SIG-M5 treated with dmso at 0.1 percent for 504 hours (cell line): ENCODE measurements at regions not wholly inside any gene's neighbourhood (a gene's known extent, or its start where the extent isn't known, plus 50 kb on each side); places are given as distances from the start of the nearest gene placed in this dataset.
"Not testable (repeated sequence)": the region's sequence is repeated elsewhere in the genome, so short reads cannot be mapped to it uniquely, and the experiment has no call there.

Source experiments
- DNase-seq: peaks from one replicate; lab custom pipeline; 2025; ENCODE audit not compliant: unreplicated experiment; lab: John Stamatoyannopoulos, UW

DNA sequence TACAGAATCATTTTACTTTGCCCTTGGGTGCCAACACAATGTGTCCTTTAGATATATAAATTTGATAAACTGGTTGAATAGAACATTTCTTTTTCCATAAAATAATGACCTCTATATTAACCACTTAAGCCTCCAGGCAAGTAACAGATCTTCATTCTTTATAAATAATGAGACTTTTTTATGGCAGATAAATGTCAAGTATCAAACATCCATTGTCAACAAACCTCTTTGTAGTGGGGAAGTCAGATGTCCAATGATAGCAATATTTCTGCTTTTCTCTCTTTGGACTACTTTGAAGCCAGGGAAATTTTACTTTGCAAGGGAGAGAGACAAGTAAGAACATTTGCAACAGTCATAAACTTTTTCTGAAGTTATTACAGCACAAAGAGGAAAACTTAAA, 841.2 kb downstream of the CDH8 start:
- DNase-seq: no peak

DNA sequence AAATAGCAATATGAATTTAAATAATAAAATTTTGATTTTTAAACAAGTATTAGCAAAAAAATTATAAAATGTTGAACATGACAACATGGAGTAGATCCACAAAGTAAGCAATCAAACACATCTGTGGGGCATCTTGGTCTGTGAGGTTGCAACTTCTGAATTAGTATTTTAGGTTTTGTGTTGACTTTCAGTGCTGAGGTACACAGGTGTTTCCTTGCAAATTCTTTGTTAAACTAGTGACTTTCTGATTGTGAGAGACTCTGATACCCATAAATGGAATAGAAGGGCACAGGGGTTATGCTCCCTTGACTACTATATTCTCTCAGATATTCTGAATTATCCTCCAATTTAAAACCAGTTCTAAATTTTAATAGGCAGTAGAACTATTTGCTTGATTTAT, 841.7 kb downstream of the CDH8 start:
- no peak for DNase-seq

DNA sequence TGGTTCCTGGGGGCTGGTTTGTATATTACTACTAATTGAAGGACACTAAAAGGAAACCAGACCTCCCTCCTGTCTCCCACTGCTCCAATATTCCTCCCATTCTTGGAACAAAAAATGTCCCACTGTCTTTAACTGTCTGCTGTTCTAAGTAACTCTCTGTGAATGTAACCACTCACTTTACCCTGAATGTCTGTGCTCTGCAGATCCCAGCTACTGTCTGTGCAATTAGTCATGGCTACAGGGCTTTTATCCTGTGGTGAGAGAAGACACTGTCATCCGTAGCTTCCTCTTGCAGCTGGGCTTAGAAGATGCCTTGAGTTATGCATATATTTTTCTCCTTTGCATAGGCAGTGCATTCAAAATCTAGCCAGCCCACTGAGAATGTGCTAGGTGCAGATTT, 853.8 kb downstream of the CDH8 start:
- no peak for DNase-seq

DNA sequence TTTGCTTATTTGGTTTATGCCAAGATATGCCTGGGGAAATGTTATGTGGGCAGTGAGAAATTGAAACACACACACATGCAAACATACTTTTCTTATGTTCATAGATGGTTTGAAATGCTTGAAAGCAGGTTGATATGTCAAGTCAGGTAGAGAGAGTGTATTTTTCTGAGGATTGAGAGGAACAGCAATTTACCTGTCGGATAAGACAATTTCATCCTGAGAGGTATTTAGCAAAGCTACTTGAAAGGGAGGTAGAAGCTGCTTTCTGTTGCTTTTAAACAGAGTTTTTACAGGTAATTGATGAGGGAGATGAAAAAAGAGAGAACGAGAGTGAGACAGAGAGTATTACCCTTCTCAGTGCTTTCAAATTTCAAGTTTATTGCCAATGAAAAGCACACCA, 854.3 kb downstream of the CDH8 start:
- DNase-seq: no peak

DNA sequence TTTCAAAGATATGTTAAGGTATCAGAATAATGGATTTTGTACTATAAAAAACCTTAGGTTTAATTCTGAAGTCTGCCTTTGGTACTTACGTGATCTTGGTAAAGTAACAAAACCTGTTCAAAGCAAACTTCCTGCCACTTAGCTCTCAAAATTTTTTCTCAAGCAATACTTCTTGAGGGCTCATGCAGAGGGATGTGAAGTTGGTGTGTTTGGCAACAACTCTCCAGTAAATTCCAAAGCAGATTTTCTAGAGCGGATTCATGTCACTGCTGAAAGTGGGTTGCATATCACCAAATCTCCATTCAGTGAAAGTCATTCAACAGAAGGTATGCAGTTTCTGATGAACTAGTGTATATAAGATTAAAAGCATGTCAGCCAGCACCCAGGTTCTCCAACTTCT, 856.7 kb downstream of the CDH8 start:
- no peak for DNase-seq

DNA sequence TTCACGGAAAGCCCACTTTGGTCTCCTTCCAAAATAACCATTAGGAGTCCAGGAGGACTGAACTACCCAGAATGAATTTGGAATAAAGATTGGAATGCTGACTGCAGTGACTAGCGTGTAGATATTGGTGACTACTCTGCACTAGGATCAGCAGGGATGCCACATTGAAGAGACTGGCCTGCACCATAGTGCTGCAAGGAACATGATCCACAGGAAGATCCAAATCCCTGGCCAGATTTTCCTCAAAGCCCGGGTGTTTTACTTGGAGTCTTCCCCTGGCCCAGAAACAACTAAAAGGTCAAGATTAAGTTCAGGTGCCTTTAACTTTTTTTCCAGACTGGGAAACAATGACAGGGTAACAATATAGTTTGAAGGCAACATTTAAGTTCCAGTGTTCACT, 870.4 kb downstream of the CDH8 start:
- DNase-seq: no peak

DNA sequence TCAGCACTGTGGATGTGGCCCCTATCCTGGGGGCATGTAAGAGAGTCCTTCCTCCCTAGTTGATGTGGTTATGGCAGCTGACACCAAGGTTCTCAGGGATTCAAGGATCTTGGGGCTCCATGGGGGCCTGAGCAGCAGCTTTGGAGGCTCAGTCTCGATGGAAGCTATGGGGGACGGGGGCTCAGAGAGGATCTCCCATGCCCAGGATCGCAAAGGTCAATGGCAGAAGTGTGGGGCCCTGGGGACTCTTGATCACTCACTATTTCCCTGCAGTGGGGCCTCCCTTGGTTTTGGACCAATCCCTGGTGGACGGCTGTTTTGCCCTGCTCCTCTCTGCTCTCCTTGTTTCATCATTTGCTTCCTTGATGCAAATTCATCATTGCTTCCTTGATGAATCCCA, 885.9 kb downstream of the CDH8 start:
- DNase-seq: no peak

DNA sequence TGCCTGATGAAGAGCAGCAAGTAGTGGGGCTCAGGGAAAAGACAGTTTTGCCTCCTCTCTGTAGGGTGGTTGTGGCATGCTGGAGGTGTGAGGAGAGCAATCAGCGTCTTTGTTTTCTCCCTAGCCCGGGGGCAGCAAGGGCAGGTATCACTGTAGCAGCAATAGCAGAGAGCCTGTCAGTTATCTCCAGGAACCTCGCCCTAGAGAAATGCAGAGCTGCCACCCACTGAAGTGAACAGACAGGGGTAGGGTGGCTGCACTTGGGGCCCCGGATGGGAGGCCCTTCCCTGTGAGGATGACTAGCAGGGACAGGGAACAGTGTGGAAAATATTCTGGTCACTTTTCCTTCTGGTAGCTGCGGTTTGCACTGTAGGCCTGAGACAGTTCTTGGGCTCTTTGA, 886.5 kb downstream of the CDH8 start:
- no peak for DNase-seq

DNA sequence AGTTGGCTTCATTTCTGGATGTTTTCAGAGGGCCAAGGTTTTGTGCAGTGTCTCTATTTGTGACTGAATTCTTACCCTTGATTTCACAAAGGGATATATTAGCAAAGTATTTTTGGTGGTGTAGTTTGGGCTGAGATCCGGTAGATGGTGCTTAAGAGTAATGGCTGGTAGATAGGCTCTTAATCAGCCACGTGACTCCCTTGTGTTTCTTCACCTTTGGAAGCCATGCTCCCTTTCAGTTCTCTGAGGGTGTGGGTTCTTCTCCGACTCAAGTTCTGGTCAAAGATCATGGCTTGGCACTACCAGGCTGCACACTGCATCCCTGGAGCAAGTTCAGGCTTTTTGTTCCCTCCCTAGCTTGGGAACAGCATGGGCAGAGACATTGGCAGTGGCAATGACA, 887.3 kb downstream of the CDH8 start:
- peak; percentile 10 for DNase-seq

DNA sequence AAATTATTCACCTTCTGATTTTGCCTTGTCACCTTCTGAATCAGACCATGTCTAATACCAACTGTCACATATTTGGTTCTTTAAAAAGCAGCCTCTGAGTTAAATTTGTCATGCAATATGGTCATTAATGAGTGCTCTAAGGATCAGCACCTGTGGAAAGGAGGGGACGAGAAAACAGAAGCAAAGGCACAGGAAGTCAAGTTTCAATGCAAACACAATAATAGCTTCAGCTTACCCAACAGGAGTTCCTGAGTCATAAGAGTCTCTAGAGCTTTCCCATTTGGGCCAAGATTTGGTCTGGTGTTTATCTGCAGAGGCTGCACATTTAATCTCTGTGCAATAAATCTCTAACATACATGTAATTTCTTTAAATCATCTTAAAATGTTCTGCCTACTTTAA, 889.8 kb downstream of the CDH8 start:
- DNase-seq: no peak

DNA sequence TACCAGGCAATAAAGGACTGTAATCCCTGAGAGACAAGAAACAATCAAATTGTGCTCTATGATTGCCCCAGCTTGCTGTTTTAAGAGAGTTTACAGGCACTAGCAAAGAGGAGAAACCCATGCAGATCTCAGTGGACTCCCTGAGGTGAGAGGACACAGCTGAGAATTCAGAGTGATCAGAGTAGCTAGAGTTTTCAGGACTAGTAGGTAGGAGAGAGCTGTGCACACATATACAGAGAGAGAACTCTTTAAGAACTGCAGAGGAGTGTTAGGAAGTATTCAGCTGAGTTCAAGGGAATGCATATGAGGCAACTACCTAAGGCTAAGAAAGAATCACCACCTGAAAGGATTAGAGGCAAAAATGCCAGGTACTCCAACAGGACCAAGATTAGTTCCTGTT, 904.8 kb downstream of the CDH8 start:
- DNase-seq: no peak

DNA sequence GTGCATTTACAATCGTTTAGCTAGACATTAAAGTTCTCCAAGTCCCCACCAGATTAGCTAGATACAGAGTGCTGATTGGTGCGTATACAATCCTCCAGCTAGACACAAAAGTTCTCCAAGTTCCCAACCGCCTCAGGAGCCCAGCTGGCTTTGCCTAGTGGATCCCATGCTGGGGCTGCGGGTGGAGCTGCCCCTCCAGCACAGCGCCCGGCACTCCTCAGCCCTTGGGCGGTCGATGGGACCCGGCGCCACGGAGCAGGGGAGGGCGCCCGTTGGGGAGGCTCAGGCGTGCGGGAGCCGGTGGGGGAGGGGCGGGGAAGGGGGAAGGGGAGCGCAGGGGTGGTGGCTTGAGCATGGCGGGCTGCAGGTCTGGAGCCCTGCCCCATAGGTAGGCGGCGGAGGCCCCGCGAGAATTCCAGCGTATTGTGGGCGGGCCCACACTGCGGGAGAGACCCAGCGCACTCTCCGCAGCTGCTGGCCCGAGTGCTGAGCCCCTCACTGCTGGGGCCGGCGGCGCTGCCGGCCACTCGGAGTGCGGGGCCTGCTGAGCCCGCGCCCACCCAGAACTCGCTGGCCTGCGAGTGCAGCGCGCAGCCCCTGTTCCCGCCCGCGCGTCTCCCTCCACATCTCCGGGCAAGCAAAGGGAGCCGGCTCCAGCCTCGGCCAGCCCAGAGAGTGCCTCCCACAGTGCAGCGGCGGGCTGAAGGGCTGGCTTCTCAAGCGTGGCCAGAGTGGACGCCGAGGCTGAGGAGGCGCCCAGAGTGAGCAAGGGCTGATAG, 907.5 kb downstream of the CDH8 start:
- no peak for DNase-seq

DNA sequence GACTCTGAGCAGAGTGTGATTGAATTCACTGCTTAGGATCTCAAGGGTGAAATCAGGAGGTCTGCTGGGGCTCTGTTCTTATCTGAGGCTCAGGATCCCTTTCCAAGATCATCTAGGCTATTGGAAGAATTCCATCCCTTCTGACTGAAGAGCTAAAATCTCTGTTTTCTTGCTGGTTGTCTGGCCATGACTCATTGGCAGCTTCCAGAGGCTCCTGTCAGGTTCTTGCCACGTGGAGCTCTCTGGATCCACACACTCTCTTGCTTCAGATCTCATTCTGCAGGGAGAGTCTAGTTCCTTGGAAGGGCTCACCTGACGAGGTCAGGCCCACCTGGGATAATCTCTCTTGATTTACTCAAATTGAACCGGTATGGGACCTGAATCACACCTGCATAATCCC, 930.7 kb downstream of the CDH8 start:
- no peak for DNase-seq

DNA sequence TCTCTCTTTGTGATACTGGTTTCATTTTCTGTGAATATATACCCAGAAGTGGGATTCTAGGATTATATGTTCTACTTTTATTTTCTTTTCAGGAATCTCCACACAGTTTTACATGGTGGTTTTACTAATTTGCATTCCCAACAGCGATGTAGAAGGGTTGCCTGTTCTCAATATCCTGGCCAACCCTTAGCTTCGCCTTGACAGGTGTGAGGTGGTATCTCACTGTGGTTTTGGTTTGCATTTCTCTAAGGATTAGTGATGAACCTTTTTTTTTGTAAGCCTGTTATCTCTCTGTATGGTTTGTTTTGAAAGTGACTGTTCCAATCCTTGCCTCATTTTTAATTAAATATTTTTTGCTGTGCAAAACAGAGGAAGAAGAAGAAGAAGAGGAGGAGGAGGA, 937.7 kb downstream of the CDH8 start:
- no peak for DNase-seq

DNA sequence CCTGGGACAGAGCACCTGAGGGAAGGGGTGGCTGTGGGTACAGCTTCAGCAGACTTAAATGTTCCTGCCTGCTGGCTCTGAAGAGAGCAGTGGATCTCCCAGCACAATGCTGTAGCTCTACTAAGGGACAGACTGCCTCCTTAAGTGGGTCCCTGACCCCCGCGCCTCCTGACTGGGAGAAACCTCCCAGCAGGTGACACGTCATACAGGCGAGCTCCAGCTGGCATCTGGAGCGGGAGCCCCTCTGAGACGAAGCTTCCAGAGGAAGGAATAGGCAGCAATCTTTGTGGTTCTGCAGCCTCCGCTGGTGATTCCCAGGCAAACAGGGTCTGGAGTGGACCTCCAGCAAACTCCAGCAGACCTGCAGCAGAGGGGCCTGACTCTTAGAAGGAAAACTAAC, 944.9 kb downstream of the CDH8 start:
- DNase-seq: not testable (repeated sequence)

DNA sequence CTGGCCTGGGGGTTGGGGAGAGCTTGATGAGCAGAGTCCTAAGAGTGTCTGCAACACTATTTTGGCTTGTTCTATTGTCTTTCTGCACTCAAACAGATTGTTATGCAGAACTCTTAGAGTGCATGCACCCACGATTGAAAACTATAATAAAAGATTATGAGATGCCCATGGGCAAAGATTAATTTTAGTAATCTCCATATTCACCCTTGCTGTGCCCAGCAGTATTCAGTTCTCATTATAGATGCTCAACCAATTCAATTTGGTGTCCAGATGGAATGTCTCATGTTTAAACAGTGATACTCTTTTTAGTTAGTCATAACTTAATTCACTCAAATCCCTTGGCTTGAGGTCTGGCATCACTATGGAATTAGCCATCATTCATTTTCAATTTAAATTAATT, 952.5 kb downstream of the CDH8 start:
- no peak for DNase-seq

DNA sequence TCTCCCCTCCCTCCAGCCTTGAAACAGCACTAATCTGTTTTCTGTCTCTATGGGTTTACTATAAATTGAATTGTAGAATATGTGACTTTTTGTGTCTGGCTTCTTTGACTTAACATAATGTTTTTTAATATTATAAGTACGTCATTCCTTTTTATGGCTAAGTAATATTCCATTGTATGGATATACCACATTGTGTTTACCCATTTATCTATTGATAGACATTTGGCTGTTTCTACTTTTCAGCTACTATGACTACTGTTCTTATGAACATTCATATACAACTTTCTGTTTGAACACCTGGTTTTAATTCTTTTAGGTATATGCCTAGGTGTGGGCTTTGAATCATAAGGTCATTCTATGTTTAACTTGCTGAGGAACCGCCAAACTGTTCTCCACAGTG, 961.9 kb downstream of the CDH8 start:
- DNase-seq: no peak

DNA sequence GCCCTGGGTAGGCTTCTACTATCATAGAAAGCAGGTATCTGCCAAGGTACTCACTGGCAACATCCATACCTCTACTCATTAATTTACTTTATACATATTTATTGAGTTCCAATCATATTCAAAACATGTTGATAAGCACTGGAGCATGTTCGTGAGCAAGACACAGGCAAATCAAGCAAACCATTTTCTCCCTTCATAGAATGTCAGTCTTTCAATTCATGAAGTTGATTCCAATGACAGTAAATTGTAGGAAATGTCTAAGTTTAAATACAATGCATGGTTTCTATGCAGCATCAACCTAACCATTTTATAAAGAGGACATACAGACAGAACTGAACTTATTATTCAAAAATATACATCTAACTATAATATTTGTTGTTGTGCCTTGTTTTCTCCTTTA, 978.6 kb downstream of the CDH8 start:
- DNase-seq: no peak

DNA sequence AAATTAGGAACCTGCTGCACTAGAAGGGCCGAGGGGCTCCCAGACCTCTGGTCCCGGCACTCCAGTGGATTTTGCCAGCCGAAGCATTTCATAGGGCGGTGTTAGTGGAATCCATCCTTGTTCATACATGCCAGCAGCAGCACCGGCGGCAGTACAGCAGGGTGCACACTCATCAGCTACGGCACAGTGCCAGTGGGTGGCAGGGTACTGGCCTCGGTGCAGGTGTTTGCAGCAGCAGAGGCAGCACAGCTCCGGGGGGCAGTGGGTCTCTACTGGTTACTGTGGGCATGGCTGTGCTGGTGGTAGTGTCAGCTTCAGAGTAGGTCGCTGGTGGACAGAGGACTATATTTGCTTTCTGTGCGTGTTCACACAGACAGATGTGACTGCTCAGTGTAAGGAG, 985.7 kb downstream of the CDH8 start:
- no peak for DNase-seq

DNA sequence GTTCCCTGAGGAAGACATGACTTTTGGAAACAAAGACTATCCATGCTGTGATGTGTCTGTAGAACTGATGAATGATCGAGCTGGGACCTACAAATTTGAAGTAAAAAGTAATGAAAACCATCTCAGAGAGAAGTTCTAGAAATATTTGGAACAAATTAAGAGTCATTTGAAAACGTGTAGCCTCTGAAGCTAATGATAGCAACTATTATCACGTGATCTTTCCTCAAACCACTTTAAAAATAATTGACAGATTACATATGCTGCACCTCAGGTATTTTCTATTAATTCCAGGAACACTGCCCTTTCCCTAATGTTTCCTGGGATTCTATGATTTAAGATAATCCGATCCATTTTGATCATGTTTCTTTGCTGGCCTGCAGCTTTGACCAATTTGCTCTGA, 990.3 kb downstream of the CDH8 start:
- DNase-seq: no peak

DNA sequence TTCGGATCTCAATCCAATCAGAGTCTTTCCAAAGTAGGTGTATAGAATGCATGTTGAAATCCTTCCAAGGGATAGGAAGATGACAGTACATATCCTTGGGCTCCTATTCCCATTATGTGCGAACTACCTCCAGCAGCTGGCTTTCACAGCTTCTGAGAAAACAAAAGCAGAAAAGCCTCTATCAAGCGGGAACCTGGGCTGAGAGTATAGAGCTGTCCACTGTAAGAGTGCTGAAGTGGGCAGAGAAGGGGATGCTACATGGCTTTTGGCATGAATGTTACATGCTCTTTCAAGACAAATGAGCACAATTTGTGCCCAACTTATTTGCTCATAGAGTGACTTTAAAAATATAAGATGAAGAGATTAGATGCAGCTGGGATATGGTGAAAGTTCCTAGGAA, 993.5 kb downstream of the CDH8 start:
- no peak for DNase-seq

DNA sequence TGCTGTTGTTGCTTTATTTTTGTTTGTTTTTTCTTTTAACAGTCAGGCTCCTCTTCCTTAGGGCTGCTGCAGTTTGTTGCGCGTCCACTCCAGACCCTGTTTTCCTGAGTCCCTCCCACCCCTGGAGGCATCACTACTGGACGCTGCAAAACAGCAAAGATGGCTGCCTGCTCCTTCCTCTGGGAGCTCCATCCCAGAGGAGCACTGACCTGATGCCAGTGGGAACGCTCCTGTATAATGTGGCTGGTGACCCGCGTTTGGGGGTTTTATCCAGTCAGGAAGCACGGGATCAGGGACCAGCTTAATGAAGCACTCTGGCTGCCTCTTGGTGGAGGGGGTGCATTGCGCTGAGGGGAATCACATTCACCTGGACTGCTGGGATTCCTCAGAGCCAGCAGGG, 1005.6 kb downstream of the CDH8 start:
- no peak for DNase-seq

DNA sequence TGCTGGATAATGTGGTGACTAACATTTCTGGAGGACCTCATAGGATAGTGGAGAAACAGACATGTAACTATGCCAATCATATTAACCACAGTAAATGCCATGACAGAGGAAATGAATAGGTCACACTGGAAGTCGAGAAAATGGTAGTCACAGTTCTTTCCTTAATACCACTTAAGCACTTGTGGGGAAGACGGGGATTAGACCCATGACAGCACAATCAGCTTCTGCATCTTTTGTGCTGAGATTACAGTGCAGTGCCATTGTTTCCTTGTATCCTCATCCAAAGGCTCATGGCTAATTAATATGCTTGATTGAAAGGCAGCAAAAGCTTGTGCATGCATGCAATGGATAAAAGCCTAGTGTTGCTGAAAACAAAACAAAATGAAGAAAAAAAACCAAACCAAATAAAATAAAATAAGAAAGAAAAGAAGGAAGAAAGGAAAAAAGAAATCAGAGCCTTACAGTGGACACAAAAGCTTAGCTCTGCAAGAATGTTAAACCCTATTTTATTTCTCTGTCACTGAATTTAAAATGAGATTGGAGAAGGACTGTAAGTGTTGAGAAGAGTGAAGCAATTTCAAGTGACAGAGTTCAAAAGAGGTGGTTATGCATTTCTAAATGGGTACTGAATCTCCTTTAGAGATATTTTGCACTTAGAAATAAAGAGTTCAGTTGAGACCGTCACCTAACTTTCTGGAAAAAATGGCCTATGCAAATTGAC, 1011.9 kb downstream of the CDH8 start:
- DNase-seq: no peak
